Activated gamma-delta T cell treated with Interleukin-2 at 50 U/mL for 16 hours (primary cell): ENCODE measurements at regions not wholly inside any gene's neighbourhood (a gene's known extent, or its start where the extent isn't known, plus 50 kb on each side); places are given as distances from the start of the nearest gene placed in this dataset.

Experiments used
- DNase-seq: peaks from one replicate; pipeline ENCODE4 v3.0.0-alpha.2; 2020

- no peak for DNase-seq
Measured at GRCh38 chr13:22461854-22462490, 718.8 kb upstream of the SGCG start.

DNA sequence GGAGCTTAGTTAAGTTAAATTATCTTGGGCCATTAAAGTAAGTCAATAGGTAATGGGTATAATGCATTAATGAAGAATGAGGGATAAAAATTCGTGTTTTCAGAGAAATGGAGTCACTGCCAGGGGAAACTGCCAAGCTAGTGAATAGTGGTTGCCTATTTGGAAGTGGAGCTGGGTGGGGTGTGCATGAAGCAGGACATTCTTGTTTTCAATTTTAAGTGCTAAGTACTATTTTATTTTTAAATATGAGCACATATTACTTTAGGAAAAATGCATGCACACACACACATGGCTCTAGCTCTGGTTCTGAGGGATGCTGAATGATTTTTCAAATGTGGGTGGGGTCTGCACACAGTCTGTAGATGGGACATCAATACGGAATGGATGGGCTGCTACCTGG lies 717.7 kb upstream of the SGCG start:
- DNase-seq: no peak

GRCh38 chr13:22468045-22468444 lies 712.7 kb upstream of the SGCG start:
- no peak for DNase-seq

DNA sequence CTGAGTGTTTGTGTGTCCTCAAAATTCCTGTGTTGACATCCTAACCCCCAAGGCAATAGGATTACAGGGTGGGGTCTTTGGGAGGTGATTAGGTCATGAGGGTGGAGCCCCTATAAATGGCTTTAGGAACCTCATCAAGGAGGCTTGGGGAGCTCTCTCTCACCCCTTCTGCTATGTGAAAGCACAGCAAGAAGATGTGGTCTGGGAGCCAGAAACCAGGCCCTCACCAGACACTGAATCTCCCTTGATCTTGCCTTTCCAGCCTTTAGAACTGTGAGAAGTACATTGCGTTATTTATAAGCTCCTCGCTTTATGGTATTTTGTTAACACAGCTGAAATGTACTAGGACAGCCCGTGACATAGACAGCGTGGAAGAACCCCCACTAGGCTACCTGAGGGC lies 712.0 kb upstream of the SGCG start:
- DNase-seq: no peak

GRCh38 chr13:22469452-22469851 lies 711.3 kb upstream of the SGCG start:
- DNase-seq: no peak

GRCh38 chr13:22470075-22470474 lies 710.7 kb upstream of the SGCG start:
- DNase-seq: no peak

DNA sequence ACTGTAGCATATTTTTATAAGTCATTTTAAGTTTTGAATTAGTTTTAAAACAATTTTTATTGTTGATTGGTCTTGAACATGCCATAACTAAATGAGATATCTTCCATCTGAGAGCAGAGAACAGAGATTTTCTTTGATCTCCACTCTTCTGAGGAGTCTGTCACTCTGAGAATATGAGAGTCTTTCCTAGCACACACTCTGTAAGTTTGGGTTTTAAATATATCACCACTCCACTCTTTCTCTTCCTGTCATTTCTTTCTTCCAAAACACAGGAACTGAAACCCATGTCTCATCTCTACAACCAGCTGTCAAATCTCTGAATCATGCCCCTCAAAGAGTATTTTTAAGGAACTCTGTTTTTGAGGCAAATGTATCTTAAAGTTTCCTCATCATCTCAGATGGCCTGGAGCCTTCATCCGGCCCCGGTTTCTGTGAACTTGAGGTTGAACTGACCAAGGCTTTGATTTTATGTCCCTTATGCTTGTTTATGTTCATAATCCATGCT lies 698.2 kb upstream of the SGCG start:
- no peak for DNase-seq

GRCh38 chr13:22483276-22483675 lies 697.5 kb upstream of the SGCG start:
- no peak for DNase-seq

DNA sequence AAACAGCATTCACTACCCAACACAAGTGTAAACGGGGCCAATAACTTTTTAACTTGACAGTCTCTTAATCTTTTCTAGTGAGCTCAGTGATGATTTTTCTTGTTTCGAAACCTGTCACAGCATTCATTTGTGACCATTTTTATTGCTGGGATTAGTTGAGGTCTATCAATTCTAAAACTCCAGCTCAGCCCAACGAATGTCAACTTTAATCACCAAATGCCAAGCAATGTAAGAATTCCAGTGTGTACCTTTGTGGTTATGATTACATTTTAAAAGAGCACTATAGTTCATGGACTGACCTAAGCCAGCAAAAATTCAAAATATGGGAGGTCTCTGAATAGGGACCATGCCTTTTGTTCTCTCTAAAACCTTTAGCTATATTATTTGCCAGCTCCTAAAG lies 694.3 kb upstream of the SGCG start:
- no peak for DNase-seq

DNA sequence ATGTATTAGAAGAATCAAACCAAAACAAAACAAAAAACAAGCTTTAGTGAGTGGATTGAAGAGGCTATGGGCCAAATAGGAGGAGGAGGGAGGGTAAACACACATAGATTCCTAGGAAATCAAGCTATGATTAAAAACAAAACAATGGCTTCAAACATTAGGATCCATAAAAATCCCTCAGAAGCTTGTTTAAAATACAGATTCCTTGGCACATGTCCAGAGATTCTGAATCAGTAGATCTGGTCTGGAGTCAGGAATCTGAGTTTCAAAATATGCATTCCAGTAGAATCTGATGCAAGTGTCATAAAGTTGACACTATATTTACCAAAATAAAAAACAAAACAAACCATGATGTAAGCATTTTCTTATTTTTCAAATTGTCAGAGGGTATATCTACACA lies 692.8 kb upstream of the SGCG start:
- DNase-seq: no peak

DNA sequence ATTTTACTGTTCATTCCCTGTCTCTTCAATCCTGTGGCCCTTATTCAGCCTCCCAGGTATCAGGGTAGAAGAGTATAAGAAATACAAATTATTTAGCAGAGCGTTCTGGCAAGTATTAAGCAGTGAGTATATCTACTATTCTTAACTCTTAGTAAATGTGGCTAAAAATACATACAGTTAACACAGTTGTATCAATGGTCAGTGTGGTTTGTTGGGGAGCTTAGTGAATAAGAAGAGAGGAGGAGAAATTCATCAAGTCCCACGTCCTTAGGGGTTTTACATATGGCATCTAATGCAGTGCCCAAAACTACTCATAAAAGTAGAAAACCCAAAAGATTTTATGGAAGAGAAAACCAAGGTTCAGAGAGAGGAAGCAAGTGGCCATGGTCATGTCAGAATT lies 691.0 kb upstream of the SGCG start:
- no peak for DNase-seq

DNA sequence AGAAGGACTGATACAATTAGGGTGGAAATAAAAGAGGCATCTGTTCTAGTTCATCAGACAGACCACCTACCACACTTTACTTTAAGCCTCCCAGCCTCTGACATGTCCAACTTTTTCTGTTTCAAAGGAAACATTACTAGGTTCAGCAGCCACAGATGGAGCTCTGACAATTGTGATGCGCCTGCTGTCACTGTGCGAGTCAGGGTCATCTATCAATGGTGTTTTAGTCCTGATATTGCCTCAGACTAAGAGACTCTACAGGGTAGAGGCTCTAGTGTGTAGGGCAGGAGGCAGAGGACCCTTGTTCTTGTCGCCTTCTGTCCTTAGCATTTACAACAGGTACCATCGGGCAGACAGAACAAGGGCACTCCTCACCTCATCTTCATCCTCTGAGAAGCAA lies 685.0 kb upstream of the SGCG start:
- no peak for DNase-seq

- no peak for DNase-seq
Measured at GRCh38 chr13:22496803-22497508, 683.8 kb upstream of the SGCG start.

DNA sequence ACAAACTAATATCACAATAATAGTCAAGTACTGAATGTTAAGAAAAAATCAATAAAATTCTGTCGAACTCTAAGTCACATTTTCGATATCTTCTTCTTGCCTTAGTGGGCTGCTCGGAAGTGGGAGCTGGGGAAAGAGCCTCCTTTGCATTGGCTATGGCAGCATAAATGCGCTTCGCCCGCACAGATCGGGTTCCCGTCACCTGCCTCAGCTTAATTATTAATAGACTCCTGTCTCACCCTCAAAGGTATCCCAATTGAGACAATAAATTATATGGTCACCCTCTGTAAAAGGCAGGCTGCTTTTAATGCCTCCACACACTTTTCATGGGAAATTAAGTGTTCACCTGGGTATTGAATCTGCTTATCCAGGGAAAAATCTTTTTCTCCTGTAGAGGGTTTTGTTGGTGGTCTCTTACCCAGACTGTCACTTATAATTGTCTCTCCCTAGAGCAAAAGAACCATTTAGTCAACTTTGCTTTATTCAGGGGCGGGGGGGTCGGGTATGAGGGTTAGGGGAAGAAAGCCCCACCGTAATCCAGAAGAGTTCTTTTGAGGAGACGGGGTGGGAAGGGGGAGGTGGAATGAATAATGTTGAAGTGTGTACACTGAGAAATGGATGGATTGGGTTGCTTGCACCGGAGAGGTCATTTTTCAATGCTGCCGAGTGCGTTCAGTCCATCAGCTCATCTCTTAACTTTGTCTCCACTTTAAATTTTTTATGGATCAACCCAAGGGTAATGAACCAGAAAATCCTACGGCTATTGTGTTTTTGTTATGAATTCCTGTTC lies 682.6 kb upstream of the SGCG start:
- DNase-seq: no peak

GRCh38 chr13:22499919-22500318 lies 680.9 kb upstream of the SGCG start:
- DNase-seq: no peak

DNA sequence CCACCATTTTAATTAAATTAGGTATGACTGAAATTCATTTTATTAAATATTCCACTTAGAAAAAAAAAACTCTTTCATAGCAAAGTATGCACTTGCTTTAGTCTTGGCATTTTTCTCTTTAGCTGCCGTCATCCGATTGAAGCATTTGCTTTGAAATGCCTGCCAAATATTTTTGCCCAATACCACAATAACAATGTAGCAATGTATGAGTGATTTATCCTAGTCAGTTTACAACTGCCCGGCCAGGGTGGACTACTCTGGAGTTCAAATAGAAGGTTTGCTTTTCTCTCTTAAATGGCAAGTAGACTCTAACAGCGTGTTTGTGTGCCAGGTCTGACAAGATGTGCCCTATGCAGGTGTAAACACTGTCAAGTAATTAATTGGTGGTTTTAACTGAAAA lies 675.3 kb upstream of the SGCG start:
- no peak for DNase-seq

DNA sequence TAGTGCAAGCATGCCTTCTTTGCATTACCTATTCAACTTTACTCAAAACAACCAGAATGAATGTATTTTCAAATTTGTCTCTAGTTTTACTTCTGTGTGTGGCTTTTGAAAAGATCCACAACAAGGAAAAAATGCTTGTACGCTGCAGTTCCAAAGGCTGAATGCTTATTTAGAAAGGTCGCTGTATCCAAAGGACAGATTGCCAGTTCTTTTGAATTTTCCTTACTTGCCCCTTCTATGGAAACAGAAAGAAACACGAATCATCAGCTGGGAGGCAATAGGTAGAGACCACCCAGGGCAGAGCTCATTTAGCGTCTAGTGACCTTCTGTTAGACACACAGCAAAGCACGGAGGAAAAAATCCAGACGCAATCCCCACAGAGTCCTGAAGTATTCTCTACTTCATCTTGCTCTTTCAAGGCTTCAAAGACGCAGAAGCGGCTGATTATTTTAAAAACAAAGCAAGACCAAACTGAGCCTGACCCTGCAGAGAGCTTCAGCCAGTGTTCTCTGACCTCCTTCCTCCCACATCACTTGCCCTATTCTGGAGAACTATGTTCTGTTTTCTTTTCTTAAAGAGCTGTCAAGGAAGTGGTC lies 674.6 kb upstream of the SGCG start:
- no peak for DNase-seq

- no peak for DNase-seq
Measured at GRCh38 chr13:22517544-22517943, 663.2 kb upstream of the SGCG start.

DNA sequence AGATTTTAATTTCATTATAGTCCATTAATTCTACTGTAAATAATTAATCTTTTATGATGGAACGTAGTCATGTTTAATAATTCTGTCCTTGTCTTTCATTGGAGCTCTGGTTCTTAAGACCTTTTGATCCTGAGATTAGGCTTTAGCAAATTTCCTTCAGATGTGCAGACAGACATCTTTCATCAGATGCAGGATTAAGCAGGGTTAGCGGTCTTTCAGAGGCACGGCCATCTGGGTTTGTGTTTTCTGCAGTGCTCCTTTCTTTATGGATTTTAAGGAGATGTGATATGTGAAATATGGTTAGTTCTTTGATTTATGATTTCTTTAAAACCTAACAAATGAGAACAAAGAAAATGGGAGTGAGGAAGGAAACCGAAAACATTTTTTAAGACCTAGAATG lies 643.9 kb upstream of the SGCG start:
- no peak for DNase-seq

- DNase-seq: no peak
Measured at GRCh38 chr13:22538400-22538799, 642.4 kb upstream of the SGCG start.

- DNase-seq: no peak
Measured at GRCh38 chr13:22549126-22549525, 631.7 kb upstream of the SGCG start.

DNA sequence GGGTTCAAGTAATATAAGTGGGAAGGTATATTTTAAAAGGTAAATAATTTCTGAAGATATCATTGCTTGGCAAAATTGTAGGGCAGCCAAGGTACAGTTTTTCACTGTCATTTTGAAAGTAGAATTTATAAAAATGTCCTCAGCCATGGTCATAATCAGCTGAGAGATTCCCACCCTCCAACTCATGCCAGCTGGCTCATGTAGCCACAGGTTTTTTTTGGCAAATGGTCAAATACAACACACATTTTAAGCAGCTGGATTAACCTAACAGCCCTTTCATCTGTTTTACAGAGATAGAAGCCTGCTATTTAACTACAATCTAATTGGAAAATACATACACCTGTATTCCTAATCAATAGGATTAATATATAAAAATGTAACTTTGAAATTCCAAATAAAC lies 619.2 kb upstream of the SGCG start:
- DNase-seq: no peak

GRCh38 chr13:22562116-22562515 lies 618.7 kb upstream of the SGCG start:
- no peak for DNase-seq

DNA sequence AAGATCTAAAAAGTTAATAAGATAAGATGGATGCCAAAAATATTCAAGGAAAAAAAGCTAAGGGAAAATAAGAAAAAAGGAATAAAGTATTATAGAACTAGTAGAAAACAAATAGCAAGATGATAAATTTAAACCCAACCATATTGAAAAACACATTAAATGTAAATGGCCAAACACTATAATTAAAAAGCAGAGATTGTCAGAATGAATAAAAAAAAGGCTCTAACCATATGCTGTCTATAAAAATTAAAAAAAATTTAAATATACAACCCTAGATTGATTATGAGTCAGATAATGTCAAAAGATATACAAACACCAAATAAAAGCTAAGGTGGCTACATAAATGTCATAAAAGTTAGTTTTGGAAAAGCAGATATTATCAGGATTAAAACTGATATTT lies 617.5 kb upstream of the SGCG start:
- DNase-seq: no peak
